HG03060 (cell line): ENCODE measurements at regions not wholly inside any gene's neighbourhood (a gene's known extent, or its start where the extent isn't known, plus 50 kb on each side); places are given as distances from the start of the nearest gene placed in this dataset.

Source experiments
- ATAC-seq: cut with Tn5 transposase; IDR thresholded peaks from one replicate; pipeline ENCODE4 v1.9.1; 2021; ENCODE audit warnings: low read depth, moderate number of reproducible peaks; ENCODE audit not compliant: unreplicated experiment

GRCh38 chr16:62615526-62615925 lies 579.3 kb upstream of the CDH8 start:
- ATAC-seq: no peak

- ATAC-seq: no peak
Measured at GRCh38 chr16:62610291-62610690, 574.1 kb upstream of the CDH8 start.

DNA sequence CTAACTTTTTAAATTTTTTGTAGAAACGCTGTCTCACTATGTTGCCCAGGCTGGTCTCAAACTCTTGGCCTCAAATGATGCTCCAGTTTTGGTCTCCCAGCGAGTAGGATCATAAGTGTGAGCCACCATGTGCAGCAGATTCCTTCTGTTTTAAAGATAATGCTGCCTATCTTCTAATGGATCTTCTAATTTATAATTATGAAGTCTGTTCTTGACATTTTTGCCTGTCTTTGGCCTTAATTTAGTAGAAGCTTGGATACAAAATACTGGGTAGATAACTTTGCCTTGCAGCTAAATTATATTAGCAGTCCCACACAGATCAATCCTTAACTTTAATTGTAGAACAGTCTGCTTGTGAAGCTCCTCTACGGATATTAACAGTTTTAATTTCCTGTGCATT lies 566.6 kb upstream of the CDH8 start:
- no peak for ATAC-seq

DNA sequence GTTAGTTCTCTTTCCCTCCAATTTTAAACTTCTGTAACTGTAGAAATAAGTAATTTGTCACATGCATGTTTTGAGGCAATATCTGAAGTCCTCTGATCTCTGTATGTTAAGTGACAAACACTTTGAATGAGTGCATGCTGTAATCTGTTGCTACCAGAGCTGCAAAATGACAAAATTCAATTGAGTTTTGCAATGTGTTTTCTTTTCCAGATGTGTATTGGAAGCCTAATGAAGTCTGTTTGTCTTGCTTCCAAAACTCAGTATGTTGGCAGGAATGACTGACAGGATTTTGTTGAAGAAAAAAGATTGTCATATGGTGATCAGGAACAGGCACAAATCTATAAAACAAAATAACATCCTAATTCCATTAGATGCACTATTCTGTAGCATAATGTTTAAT lies 561.6 kb upstream of the CDH8 start:
- no peak for ATAC-seq

DNA sequence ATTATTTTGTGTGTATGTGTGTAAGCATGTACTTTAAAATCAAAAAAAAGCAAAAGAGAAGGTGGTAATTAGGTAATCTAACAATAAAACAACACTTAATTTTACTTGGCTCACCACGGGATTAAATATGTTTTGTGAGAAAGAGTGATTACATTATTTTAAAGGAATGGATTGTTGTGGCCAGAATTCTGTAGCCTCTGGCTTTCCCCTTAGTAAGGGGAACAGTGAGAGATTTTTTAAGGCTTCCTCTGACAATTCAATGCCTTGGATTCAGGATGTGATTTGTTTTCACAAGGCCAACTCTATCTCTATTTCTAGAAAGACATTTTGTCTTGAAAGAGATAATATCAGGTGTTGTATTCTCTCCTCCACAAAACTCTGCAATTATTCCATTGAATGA lies 560.3 kb upstream of the CDH8 start:
- no peak for ATAC-seq

DNA sequence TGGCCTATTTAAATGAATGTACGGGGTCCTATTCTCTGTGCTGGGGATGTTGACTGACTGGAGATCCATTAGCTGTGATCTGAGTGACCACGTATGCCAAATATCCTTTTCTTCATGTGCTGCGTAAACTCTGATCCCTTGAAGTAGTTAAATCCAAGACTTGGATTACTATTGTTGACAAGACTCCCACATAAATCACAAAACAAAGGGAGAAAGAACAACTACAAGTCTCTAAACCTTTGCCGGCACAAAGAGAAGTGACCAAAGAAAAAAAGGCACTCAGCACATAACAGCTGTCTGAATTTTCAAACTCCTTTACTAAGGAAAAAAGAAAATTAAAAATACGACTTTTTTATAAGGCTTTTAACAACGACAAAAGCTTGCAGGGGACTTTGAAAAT lies 559.9 kb upstream of the CDH8 start:
- ATAC-seq: no peak

- ATAC-seq: no peak
Measured at GRCh38 chr16:62586128-62586862, 550.1 kb upstream of the CDH8 start.

GRCh38 chr16:62585041-62585545 lies 548.9 kb upstream of the CDH8 start:
- ATAC-seq: no peak

GRCh38 chr16:62583414-62583813 lies 547.2 kb upstream of the CDH8 start:
- no peak for ATAC-seq

DNA sequence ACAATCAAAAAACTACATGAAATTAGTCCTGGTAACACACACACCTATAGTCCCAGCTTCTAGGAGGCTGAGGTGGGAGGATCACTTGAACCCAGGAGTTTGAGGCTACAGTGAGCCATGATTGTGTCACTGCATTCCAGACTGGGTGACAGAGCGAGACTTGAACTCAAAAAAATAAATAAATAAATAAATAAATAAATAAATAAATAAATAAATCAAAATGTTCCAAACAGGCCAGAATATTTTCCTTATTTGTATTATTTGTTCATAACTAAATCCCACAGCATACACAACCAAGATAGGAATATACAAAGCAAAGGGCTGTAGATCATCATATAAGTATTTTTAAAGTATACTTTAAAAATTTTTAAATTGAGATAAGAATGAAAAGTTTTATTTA lies 537.2 kb upstream of the CDH8 start:
- ATAC-seq: no peak

- ATAC-seq: no peak
Measured at GRCh38 chr16:62568926-62569325, 532.7 kb upstream of the CDH8 start.

DNA sequence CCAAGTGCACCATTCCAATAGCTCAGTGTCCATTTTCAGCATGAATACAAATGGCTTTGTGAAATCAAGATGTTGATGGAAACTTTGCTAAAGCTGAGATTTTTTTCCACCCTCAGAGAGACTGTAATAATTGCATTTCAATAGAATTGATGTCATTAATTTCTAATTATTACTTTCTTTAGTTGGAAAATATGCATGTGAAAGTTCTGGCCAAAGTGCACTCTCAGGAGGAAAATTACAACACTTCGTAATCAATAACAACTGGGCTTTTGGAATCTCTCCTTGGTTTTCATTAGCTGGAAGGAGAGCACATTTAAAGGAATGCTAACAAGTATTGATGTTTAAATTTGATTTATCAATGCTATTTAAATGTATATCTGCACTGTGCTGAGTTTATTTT lies 529.5 kb upstream of the CDH8 start:
- no peak for ATAC-seq

GRCh38 chr16:62564291-62564690 lies 528.1 kb upstream of the CDH8 start:
- no peak for ATAC-seq

DNA sequence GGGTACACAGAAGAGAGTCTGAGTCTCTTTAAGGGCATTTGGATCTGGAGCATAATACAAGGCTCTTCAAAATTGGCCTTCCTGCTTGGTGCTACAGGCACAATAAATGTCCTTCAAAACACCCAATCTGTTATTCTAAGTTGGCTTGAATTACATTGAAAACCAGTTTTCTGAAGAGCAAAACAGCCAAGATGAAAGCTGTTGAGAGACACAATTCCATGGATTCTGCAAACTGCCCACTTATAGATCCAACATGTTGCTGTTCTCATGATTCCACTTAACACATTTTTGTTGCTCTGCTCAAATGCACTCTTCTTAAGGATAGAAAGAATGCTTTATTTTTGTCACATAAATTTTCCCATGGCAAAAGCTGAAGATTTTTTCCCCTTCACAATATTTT lies 525.9 kb upstream of the CDH8 start:
- ATAC-seq: no peak

DNA sequence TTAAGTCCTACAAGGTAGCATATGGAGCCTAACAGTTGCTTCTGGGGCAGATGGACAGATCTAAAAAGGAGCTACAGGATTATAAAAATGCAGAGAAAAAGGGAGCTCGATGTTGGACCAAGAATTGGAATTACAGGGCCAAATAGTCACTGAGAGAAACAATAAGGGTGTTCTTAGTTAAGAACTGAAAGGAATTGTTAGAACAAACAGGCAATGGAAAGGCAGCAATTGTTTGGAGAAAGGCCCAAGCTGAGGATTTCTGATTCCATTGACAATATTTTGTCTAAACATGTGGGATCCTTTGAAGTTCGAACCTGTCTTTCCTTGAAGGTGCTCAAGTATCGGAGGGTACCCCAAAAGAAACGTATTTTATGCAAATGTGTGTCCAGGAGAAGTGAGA lies 513.6 kb upstream of the CDH8 start:
- ATAC-seq: no peak

- no peak for ATAC-seq
Measured at GRCh38 chr16:62548095-62548494, 511.9 kb upstream of the CDH8 start.

- no peak for ATAC-seq
Measured at GRCh38 chr16:62546701-62547100, 510.5 kb upstream of the CDH8 start.

GRCh38 chr16:62545039-62545438 lies 508.8 kb upstream of the CDH8 start:
- no peak for ATAC-seq

DNA sequence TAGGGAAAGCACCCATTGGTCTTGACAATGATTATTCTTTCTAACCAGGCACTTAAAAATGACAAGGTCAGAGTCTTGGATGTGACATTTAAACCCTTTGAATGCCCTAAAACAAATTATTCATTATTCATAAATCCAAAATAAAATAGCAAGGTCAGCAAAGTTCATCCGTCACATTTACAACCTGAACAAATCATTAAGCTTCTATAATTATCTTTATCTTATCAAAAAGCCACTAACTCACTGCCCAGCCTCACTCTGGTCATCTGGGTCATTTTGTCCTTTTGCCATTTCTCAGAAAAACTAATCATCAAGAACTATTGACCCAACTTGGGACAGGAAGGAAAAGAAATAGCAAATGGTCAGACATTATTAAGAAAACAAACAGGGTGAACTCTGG lies 507.3 kb upstream of the CDH8 start:
- no peak for ATAC-seq

DNA sequence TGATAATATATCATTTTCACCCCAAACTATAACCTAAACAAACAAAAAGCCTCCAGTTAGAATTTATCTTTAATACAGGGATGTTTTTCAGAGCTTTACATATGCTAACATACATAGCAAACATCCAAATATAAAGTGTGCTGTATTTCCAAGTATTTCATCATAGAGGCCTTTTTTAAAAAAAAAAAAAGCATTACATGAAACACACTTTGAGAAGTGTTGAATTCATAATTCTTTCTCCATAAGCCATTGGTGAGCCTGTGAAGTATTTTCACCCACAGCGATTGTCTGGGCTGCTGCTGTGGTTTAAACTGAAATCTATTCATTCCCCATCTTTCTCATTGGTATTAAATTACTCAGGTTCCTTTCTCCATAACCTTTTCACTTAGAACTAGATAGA lies 503.4 kb upstream of the CDH8 start:
- ATAC-seq: no peak

DNA sequence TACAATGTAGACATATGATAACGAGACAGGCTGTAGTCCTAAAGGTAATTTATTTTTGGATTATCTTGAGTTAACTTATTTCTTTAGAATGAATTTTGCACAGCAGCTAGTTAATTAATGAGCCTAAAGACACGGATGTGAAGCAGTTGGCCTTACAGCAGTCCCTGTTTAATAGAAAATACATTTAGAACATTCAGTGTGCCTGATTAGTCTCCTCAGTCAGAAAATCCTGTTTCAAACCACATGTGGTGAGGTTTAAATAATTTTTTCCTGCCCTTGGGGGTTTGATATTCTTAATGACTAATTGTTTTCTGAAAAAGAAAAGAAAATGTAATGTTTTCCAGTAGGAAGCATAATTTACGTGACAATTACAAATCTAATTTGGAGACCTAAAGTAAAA lies 494.2 kb upstream of the CDH8 start:
- no peak for ATAC-seq

DNA sequence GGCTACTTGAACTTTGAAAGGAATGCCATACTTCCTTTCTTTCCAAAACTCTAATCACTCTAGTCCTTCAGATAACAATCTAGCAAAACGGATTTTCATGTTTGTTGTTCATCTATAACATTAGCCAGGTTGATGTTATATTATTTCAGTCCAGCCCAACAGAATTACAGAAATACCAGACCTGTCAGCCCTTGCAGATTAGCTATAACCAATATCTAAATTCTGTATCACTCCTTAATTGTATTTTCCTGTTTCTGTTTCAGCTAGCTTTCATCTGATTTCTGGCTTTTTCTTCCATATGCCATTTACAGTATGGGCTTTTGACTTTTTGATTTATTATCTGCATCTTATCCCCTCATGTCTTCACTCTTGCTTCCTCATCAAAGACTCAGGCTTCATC lies 479.8 kb upstream of the CDH8 start:
- no peak for ATAC-seq

GRCh38 chr16:62503073-62503472 lies 466.8 kb upstream of the CDH8 start:
- no peak for ATAC-seq
